ENCODE measurements at regions not wholly inside any gene's neighbourhood (a gene's known extent, or its start where the extent isn't known, plus 50 kb on each side); places are given as distances from the start of the nearest gene placed in this dataset.
"Not testable (repeated sequence)": the region's sequence is repeated elsewhere in the genome, so short reads cannot be mapped to it uniquely, and the experiment has no call there.

GRCh38 chr20:48215536-48215935 lies 430.3 kb upstream of the SULF2 start:
- ATAC-seq, result no peak
- TF ChIP-seq, protein P1, sequence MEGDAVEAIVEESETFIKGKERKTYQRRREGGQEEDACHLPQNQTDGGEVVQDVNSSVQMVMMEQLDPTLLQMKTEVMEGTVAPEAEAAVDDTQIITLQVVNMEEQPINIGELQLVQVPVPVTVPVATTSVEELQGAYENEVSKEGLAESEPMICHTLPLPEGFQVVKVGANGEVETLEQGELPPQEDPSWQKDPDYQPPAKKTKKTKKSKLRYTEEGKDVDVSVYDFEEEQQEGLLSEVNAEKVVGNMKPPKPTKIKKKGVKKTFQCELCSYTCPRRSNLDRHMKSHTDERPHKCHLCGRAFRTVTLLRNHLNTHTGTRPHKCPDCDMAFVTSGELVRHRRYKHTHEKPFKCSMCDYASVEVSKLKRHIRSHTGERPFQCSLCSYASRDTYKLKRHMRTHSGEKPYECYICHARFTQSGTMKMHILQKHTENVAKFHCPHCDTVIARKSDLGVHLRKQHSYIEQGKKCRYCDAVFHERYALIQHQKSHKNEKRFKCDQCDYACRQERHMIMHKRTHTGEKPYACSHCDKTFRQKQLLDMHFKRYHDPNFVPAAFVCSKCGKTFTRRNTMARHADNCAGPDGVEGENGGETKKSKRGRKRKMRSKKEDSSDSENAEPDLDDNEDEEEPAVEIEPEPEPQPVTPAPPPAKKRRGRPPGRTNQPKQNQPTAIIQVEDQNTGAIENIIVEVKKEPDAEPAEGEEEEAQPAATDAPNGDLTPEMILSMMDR (IDR thresholded peaks at IDR 0.05), result no peak
- H3K4me1 ChIP-seq, result no peaks in the 10 kb centered on the region
- H3K9me3 ChIP-seq, result no peaks in the 10 kb centered on the region
- no peaks in the 10 kb centered on the region for H3K36me3 ChIP-seq
- H3K27me3 ChIP-seq, result no peaks in the 10 kb centered on the region
- intact Hi-C loops (cut with DNase I), result no loop called here
- no peak for DNase-seq
- H3K27ac ChIP-seq, result no peak overlapping the region
- 31 to 40% methylated on average over 8 of the region's 8 CpGs for WGBS, 2 donors
- no peak for FAIRE-seq
- H3K4me3 ChIP-seq, result no peak overlapping the region

DNA sequence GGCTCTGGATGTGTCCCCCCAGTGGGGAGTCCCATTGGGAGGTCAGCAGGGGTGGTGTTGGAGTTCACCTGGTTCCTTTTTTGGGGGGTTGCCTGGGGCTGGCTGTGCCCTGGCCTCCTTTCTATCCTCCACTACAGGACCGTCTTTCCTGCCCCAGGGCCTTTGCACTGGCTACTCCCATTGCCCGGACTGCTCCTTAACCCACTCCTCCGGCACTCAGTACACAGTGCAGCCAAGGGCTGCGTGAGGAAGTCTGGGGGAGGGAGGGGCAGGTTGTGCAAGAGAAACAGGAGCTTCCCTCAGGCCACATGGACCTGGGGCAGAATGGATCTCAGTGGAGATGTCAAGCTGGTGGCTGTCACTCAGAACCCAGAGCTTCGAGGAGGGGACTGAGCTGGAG lies 429.3 kb upstream of the SULF2 start:
- no peaks in the 10 kb centered on the region for H3K4me1 ChIP-seq
- no peaks in the 10 kb centered on the region for H3K9me3 ChIP-seq
- FAIRE-seq, result no peak
- H3K4me3 ChIP-seq, result no peak overlapping the region
- no peak overlapping the region for H3K27ac ChIP-seq
- H3K36me3 ChIP-seq, result no peaks in the 10 kb centered on the region
- H3K27me3 ChIP-seq, result no peaks in the 10 kb centered on the region
- intact Hi-C loops (cut with DNase I), result no loop called here
- 37 to 64% methylated on average over 5 of the region's 5 CpGs for WGBS, 2 donors
- DNase-seq, result no peak
- TF ChIP-seq, protein P1 (IDR thresholded peaks at IDR 0.05), result no peak
- no peak for ATAC-seq

DNA sequence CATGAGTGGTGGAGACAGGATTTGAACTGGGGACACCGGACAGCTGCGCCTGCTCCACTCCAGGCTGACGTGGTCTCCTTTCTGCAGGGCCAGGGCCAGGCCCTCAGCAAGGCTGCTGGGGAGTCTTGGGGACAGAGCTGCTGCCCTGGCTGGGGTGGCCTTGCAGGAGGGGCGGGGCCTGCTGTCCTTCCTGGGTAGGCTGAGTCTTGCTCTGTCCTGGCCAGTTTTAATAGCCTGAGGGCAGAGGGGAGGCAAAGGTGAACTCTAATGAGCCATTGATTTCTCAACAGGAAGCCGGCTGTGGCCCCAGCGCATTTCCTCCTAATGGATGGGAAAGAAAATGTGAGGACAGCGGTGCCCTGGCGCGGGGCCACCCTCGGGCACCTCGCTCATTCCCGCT lies 428.4 kb upstream of the SULF2 start:
- H3K4me1 ChIP-seq; intact Hi-C loops (cut with DNase I); FAIRE-seq; H3K4me3 ChIP-seq; ATAC-seq; H3K27me3 ChIP-seq; H3K27ac ChIP-seq; H3K9me3 ChIP-seq; DNase-seq; H3K36me3 ChIP-seq: not testable (repeated sequence)
- 47 to 67% methylated on average over 12 of the region's 12 CpGs for WGBS, 2 donors

GRCh38 chr20:48212806-48213509 lies 427.7 kb upstream of the SULF2 start:
- 66 to 82% methylated on average over 3 of the region's 3 CpGs for WGBS, 2 donors
- Histone ChIP-seq H3K4me1 (no peaks in the 10 kb centered on the region), H3K27me3 (no peaks in the 10 kb centered on the region), H3K36me3 (no peaks in the 10 kb centered on the region), H3K9me3 (no peaks in the 10 kb centered on the region), H3K4me3 (no peak overlapping the region), H3K27ac (no peak overlapping the region)
- no peak for ATAC-seq
- DNase-seq, result no peak
- TF ChIP-seq, protein P1 (IDR thresholded peaks at IDR 0.05), result no peak
- FAIRE-seq, result no peak
- intact Hi-C loops (cut with DNase I), result no loop called here

DNA sequence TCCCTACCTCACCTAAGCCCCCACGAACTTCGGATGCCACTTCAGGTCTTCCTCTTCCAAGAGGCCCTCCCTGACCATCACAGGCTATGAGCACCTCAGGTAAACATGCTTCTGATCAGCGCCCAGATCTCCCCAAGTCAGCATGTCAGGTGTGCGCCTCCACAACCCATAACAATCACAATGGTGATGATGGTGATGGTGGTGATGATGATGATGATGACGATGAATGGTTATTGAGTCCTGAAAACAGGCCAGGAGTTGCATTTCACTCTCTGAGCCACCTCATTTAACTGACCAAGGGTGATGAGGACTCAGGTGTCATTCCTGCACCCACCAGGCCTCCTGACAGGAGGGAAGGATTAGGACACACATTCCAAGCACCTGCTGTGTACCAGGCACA lies 426.6 kb upstream of the SULF2 start:
- Histone ChIP-seq H3K27me3 (no peaks in the 10 kb centered on the region), H3K4me1 (no peaks in the 10 kb centered on the region), H3K27ac (no peak overlapping the region), H3K36me3 (no peaks in the 10 kb centered on the region), H3K4me3 (no peak overlapping the region), H3K9me3 (no peaks in the 10 kb centered on the region)
- no peak for DNase-seq
- TF ChIP-seq, protein P1 (IDR thresholded peaks at IDR 0.05), result no peak
- intact Hi-C loops (cut with DNase I), result no loop called here
- no peak for ATAC-seq
- no peak for FAIRE-seq
- WGBS, 2 donors, result 70 to 86% methylated on average over 5 of the region's 5 CpGs
